Islet precursor cell (in vitro differentiated cells): ENCODE measurements at regions not wholly inside any gene's neighbourhood (a gene's known extent, or its start where the extent isn't known, plus 50 kb on each side); places are given as distances from the start of the nearest gene placed in this dataset.
"Not testable (repeated sequence)": the region's sequence is repeated elsewhere in the genome, so short reads cannot be mapped to it uniquely, and the experiment has no call there.

Experiments
- DNase-seq: peaks from one replicate; pipeline ENCODE4 v3.0.0-alpha.2; 2018

DNA sequence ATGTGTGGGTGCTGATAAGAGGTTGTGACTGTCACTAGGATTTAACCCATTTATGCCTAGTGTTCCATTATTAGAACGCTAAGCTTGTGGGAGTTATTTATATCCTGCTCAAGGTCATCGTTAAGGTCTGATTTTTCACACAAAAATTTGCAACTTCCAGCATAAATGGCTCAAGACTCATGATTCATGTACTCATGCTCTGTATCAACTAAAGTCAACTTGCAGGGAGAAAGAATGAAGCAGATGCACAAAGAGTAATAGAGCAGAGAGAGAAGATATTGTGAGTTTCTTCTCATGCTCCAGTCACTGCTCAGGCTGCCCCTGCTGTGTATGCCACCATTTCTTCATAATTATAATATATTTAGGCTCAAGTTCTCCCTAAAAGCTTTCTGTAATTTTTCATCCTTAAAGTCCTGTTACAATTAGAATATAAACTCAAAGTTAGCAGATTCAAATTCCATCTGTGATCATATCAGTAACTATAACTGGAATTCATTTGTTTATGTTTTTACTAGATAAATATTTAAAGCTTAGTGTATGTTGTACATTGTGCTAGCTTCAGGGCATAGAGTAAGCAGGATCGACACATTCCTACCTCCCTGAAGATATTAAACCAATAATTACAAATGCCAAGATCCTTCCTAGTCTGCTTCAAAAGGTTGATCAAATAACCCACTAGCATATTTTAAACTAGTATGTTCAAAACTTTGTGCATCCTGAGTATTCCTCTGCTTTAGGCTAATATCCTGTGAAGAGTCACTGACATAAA, 136.7 kb downstream of the NUDT12 start:
- no peak for DNase-seq

DNA sequence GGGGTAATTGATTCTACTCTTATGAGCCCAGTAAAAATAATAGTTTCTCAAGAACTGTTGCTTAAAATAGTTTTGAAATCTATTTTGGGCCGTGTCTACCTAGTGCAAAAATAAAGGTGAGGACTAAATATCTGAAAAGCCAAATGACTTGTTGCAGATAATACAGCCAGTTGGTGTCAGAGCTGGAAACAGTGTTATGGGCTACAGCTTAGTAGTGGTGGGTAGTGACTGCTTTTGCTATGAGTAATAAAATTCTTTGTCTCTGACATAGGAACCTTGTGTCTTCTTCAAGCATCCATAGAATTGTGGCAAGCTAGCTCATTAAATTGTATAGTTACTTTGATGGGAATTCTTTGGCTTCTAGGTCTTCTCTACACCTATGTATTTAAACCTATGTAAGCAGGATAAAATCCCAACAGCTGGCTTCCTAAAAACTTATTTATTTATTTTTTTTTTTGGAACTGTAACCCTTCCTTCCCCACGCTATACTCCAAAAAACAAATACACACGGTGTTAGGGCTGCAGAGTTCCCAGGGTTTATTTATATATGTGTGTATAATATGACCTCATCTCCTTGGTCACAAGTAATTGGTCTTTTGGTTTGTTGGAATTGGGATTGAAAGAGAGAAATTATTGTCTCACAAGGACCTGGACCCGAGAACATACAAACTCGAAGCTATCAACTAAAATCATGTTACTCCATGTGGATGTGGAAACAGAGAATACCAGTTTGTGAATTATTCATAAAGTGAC, 138.0 kb downstream of the NUDT12 start:
- no peak for DNase-seq

DNA sequence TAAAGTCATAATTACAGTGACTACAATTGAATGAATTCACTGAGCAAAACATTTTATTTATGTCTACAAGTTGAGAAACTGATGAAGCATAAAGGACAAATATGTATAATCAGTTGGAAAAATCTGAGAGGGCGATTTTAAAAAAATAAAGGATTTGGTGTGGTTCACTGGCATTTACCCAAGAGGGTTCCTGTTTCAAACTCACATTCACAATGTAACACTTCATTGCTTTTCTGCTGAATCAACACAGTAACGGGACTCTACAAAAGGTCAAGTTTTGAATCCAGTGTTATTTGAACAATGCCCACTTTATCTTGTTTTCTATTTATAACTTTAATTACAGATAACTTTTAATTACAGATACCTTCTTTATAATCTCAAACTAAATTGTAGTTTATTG, 138.6 kb downstream of the NUDT12 start:
- DNase-seq: no peak

DNA sequence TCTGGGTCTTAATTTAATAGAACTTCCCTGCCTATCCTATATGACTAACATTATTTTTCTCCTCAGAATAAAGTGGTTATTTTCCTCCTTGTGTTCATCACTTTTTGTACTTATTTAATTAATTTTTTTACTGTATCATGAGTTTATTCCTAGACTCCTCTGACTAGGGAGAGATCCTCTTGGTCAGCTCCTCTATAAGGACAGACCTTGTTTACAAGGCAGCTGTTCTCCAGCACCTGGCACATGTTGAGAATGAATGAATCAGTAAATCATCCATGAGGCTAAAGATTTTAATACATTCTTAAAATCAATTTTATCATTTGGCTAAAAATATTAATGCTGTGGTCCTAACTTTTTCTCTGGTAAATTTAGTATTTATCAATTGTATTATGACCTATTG, 139.8 kb downstream of the NUDT12 start:
- no peak for DNase-seq

DNA sequence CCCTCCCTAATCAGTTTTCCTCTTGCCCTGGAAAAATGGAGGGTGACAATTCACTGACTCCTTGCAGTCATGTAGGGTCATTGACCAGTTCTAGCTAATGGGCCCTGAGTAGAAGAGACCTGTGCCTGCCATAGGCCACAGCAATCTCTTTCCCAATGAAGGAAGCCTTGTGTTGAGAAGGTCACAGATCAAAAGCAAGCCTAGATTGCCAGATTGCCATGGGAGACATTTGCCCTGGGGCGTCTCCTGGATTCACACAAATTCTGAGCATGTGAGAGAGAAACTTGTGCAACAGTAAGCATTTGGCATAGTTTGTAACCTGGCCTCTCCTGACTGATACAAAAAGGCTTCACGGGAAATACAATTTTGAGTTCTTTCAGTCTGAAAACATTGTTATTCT, 148.0 kb downstream of the NUDT12 start:
- DNase-seq: peak; percentile 98

DNA sequence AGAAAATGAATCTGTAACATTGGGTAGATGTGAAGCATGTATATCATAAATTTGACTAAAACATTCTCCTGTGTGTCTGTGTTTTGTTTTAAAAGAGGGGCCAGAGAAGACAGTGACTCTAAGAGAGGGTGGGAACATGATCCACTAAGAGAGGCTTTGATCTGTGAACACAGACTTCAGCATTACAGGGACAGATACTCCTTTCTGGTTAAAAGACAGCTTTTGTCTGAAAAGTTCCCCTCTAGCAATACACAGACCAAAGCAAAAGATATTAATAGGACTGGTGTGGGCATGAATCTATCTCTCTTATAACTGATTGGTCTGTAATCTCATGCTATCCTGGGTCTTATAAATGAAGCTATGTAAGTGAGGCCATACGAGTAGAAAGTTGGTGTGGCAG, 150.9 kb downstream of the NUDT12 start:
- no peak for DNase-seq

DNA sequence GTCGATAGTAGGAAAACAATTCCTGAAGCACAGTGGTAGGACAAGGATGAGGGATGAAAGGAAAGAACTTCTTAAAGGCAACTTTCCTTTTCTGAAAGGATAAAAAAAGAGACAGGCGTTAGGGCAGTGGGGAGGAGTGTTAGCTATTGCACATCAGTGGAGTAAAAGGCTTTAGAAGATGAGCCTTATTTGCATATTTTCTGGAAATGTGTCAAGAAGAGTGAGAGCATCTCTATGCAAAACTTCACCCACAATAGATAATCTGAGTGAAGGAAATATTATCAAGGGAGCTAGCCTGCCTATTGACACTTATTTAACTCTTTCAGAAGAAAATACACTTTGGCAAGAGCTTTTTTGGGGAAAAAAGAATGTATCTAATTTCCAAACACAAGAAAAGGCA, 151.6 kb downstream of the MACIR start:
- no peak for DNase-seq

DNA sequence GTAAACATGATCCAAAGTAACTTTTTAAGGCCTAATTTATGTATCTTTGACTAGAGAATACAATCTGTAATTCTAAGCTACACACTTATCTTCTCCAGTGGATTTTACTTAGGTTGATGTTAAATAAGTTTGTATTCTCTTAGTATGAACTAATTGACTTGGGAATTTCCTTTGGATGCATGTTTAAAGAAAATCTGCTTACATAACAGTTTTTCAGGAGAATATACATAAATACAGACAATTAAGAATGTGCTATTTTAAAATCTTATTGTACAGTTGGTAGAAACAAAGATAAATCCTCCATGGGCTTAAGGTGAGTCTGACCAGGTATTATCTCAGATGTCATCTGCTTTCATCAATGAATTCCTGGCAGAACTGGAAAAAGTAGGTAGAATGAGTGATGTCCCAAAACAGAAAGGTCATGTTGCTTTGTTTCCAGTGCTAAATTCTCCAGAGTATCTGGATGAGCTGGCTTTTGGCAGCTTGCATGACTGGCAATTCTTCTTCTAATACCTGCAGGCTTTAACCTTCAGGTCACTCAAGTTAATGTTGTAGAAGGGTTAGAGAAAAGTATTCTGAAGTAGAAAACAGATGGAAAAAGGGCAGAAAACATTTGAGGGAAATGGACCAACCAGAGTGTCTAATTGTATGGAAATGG, 150.6 kb downstream of the MACIR start:
- DNase-seq: no peak

DNA sequence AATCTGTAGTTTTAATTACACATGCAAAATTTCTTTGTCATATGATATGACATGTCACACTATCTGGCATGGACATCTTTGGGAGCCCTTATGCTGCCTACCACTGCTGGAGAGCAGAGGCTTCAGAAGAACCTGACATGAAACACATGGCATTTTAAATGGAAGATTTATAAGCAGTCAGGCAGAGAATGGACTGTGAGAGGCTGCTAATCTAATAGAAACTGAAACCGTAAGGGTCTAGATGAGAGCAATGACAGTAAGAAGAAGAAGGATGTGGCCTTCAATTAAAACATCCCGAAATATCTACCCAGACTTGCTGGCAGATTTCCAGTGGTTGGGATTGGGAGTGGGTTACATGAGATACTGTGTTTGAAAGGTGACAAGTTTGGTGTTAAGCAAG, 149.8 kb downstream of the MACIR start:
- no peak for DNase-seq

DNA sequence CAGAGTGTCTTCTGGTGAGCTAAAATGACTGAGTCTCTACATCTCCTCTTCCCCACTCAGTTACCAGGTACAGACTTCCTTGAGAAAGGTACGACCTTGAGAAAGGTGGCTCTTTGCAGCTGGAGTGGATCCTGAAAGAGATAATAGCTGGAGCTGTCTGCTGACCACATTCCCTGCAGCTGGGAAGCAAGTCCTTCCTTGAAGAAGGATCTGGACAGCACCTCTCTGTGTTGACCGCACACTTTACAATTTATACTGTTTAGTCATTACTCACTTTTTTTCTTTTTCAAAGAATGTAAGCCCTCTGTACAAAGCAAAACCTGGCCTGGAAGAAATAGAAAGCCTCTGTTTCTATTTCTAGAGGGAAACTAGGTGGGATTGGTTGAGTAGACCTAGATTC, 148.8 kb downstream of the MACIR start:
- DNase-seq: peak; percentile 64

DNA sequence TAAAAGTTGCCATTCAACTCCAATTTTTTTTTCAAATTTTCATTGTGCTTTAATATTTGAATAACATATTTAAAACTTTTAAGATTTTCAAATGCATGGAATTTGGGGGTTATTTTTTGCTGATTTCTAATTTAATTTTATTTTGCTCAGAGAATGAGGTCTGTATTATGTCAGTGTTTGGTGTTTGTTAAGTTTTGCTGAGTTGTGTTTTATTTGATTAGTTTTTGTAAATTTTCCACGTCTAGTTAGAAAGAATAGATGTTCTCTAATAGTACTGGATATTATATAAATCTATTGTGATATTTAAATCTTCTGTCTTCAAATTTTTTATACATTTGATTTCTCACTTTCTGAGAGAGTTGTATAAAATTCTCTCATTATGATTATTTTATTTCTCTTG, 145.9 kb downstream of the MACIR start:
- no peak for DNase-seq

DNA sequence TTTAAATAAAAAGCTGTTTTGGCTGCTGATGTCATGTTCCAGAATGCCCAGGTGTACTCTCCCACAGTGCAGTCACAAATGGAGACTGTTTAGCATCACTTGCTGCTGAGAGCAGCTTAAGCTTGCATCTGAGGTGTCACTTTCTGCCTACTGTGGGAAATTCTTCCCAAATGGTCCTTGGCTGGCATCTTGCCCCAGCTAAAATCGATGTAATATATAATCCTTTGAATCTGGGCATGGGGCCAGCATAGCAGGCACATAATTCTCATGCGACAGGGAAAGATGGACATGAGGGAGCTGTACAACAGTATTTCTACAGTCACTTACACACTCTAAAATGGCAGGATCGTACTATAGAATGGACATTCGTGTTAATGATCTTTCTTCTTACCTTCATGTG, 144.3 kb downstream of the MACIR start:
- no peak for DNase-seq

DNA sequence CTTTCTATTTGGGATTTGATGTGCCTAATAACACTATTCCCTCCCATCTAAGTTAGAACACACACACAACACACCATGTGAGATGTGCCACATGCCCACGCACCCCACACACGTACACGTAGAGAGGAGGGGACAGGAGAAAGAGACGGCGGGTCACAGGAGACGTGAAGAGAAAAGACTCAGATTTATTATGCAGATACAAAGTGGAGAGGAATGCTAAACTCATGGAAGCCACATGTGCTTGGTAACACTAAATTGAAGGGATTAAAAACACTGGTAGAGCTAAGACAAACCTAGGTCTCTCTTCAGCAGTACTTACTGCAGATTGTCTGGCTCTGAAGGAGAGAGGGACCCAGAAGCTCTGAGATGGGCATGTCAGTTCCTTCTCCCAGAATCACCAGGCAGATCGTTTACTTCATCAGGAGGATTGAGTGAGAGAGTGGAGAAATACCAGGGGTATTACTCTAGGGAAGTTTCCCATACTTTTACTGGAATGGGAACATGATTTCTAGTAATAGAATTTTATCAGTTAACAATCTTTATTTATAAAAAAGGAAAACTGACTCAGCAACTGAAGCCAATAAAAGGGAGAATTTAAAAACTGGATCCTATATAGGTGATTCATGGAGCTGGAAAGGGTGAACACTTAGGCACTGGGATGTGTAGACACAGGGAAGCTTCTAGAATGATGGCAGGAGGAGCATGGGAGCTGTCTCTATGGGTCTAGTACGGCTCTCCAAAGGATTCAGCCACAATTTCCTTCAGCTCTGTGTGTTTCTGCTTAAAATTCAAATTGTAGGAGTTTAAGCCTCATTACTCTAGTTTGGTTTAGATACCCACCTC, 139.4 kb downstream of the MACIR start:
- DNase-seq: no peak

DNA sequence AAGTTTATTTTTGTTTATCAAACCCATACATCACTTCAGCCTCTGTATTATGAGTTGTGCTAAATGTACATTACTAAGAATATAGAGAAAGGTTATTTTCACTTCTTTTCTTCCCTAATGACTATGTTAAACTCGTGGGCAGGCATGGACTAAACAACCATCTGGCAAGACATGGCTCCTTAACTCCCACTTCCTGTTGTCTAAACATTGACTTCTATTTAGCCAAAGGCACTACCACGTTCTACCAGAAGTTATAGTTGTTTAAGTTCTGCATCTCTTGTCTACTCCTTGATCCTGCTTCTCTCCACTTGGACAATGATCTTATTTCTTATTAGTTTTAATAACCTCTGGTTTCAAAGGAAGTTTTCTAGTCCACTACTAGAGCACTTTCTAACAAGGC, 136.1 kb downstream of the MACIR start:
- no peak for DNase-seq

DNA sequence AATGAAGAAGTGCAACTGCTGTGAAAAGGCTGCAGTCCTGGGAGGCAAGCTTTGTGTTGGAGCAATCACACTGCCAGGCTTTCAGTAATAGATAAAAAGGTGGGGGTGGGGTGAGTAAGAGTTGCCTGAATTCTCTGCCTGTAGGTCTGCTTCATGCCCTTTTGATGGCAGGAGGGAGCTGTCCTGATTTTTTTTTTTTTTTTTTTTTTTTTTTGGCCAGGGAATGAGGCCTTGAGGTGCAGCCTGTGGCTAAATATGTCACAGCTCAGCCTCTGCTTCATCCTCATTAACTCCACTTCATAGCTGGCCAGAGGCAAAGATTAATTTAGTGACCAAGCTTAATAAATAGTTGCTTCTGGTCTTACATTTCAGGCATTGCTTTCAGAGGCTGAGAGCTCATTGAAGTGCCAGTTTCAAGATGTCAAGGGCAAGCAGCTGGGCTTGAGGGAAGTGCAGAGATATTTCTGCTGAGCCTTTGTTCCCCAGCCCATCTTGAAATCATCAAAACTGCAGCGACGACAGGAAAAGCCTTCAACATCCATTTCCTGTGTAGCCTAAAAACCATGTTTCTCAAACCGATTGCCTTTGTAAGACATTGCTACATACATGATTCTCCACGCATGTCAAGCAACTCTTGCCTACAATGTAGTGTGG, 134.7 kb downstream of the MACIR start:
- DNase-seq: peak; percentile 60

DNA sequence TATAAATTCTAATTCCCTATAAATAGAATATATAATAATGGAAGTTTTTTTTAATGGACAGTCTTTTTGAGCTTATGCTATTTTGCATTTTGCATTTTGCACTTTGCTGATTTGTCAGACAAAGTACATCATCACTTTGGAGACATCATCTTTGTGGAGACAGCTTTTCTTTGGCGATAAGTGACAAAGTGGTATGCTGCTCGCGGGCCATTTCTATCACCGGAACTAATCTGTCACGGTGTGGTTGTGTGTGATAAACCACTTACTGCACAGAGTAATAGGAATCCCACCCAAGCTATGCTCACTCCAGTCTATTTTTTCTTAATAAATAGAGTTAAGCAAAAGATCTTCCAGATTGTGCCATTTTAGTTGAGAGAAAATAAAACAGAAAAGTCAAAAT, 133.1 kb downstream of the MACIR start:
- DNase-seq: no peak

DNA sequence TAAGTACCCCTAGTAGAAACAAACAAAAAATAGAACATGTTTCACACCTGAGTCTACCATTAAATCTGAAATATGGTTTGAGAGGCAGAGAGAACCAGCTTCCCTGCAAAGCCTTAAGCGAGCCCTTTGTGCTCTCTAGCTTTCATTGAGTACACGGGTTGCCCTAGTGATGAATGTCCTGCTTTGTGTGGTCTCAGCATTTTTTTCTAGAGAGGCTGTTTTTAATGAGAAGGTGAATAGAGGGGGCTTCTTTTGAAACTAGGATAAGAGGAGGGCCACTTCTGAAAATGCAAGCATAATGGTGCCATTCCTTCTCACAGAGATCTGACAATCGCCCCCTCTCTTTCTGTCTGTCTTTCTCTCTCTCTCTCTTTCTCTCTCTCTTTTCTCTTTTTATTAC, 131.3 kb downstream of the MACIR start:
- no peak for DNase-seq

DNA sequence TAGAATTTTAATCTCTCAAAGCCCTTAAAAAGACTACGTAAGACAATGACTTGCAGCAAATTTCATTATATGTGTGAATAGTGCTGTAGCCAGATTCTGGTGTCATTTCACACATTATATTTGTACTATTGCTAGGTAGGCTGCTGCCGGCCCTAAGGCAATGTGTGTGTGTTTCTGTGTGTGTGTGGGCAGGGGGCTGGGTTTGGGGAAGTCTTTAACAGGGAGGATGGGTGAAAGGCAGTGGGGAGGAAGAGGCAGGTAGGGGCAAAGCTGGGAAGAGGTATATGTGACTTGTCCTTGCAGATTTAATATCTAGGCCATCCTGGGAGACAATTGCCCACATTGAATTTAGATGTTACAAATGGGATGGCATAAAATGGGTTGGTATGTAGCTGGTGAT, 130.8 kb downstream of the MACIR start:
- DNase-seq: no peak

DNA sequence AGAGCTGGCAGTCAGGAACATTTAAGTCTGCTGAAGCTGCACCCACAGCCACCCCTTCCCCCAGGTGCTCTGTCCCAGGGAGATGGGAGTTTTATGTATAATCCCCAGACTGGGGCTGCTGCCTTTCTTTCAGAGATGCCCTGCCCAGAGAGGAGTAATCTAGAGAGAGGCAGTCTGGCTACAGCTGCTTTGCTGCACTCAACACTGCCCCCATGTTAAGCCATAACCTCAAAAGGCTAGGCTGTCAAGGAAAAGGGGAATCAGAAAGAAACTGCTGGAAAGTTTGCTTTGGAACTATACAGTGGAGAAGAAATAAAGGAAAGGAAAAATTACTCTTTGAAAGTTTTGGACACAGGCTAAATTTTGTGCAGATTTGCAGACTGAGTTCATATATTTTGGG, 127.2 kb downstream of the MACIR start:
- no peak for DNase-seq

DNA sequence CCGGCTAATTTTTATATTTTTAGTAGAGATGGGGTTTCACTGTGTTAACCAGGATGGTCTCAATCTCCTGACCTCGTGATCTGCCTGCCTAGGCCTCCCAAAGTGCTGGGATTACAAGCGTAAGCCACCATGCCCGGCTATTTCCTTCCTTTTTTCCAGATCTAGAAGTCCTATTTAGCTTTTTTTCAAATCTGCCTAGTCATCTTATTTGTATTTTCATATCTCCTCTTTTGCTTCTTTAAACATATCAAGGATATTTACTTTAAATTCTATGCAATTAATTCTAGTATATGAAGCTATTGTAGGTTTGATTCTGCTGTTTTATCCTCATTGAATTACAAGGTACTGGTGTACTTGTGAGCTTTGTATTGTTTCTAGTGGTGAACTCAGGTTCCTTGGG, 119.1 kb downstream of the MACIR start:
- DNase-seq: not testable (repeated sequence)

DNA sequence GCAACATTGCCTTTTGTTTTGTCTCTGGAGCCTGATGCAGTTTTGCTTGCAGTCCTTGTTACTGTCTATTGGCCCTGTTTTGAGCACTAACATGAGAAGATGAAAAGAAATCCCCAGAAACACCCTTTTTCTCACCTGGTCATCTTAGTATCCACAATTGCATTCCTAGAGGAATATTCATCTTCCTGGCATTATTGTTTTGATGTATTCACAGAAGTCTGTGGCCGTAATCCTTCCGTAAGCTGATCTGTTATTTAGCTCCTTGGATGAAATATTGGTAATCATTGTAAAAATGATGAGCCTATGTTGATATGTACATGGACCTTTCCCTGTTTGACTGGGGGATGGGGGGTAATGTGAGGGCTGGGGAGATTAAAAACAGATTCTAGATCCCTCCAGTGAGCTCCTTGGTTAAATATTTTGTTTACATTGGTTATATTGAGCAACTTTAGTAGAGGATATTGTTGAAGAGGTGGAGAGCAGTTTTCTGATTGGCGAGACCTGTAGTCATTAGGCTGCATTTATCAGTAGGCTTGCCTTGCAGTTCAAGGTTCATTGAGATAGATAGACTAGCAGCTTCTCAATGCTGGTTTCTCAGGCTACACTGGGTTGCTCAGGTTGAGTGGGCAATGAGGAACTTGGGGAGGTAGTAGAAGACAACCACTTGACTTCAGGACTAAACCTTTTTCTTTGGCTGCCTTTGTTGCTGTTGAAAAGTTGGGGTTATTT, 117.5 kb downstream of the MACIR start:
- DNase-seq: no peak

DNA sequence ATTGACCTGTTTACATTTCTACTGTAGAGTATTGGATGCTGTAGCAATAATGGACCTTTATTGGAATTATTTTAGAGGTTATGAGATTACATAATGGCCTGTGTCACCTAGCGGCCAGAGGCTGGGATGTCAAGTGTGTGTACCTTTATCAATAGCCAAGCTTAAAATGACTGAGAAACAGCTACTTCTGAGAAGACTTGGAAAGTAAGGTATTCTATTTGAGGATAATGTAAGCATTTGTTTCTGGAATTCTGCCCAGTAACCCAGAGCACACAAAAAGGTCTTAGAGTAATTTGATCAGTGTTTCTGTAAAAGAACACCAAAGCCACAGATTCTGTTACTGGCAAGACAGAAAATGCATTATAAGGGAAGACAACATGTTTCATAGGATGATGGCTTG, 116.8 kb downstream of the MACIR start:
- DNase-seq: no peak
